ENCODE measurements at regions not wholly inside any gene's neighbourhood (a gene's known extent, or its start where the extent isn't known, plus 50 kb on each side); places are given as distances from the start of the nearest gene placed in this dataset.

DNA sequence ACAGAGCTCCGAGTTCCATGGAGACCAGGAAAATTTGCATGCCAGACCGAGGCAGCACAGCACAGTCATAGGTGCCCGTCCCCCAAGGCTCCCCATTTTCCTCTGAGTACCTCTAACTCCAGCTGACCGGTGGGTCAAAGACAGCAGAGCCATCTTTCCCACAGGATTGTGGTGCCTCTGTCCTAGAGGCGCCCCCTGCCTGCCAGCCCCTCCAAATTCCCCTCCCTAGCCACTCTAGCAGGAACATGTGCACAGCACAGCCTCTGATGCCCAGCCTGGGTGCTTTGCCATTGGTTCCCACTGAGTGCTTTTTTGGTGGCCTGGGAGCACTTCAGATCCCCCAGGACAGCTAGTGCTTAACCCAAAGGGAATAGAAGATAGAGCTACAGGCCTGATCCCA lies 368.5 kb upstream of the PABPC5 start:
- Histone ChIP-seq H2AFZ (ENCODE audit: low read depth, low read length) (no peak overlapping the region), H3K36me3 (ENCODE audit: control insufficient read depth in 2 of 2, extremely low read depth in 1 of 2, insufficient read depth in 2 of 2, low read length in 2 of 2) (no peaks in the 10 kb centered on the region), H3K9me3 (replicated peaks; ENCODE audit: control insufficient read depth, insufficient read depth, low read length) (no peaks in the 10 kb centered on the region), H3K4me1 (ENCODE audit: control insufficient read depth, extremely low read depth, insufficient read depth, low read length) (no peaks in the 10 kb centered on the region), H3K27me3 (ENCODE audit: control insufficient read depth in 2 of 2, insufficient read depth in 2 of 2, low read length in 2 of 2) (no peaks in the 10 kb centered on the region), H3K9me1 (replicated peaks; ENCODE audit: control insufficient read depth, extremely low read depth, insufficient read depth, low read length) (no peaks in the 10 kb centered on the region), H3K79me2 (ENCODE audit: control insufficient read depth, insufficient read depth, low read length) (no peaks in the 10 kb centered on the region), H3K9ac (replicated peaks; ENCODE audit: extremely low read depth, insufficient read depth, low read length) (no peak overlapping the region), H4K20me1 (replicated peaks; ENCODE audit: control insufficient read depth, extremely low read depth, insufficient read depth, low read length) (no peaks in the 10 kb centered on the region), H3K27ac (ENCODE audit: insufficient read depth, low read depth, low read length) (no peak overlapping the region), H3K4me2 (ENCODE audit: insufficient read depth, low read length) (no peak overlapping the region), H3K4me3 (replicated peaks in 1 of 3; ENCODE audit: insufficient read depth in 1 of 3, low read depth in 1 of 3, low read length in 3 of 3) (no peak overlapping the region)
- TF ChIP-seq POLR2AphosphoS5 (IDR thresholded peaks at IDR 0.05; ENCODE audit: insufficient read depth, low read depth, low read length) (no peak), MYC (IDR thresholded peaks at IDR 0.05; ENCODE audit: low read depth, low read length) (no peak), GATA2 (IDR thresholded peaks at IDR 0.05; ENCODE audit: insufficient read depth, insufficient read length, low read depth, low read length) (no peak), EZH2 (IDR thresholded peaks at IDR 0.05; ENCODE audit: borderline replicate concordance, low read depth, low read length, severe bottlenecking) (no peak), FOS (IDR thresholded peaks at IDR 0.05; ENCODE audit: borderline replicate concordance, insufficient read depth, low read length) (no peak), POLR2A (IDR thresholded peaks at IDR 0.05; ENCODE audit: low read depth, low read length) (no peak), JUN (IDR thresholded peaks at IDR 0.05; ENCODE audit: borderline replicate concordance, insufficient read depth, insufficient read length, low read depth) (no peak)
- TF ChIP-seq, protein P1, sequence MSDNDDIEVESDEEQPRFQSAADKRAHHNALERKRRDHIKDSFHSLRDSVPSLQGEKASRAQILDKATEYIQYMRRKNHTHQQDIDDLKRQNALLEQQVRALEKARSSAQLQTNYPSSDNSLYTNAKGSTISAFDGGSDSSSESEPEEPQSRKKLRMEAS (IDR thresholded peaks at IDR 0.05; ENCODE audit: insufficient read depth, insufficient read length): no peak
- TF ChIP-seq, protein P2, sequence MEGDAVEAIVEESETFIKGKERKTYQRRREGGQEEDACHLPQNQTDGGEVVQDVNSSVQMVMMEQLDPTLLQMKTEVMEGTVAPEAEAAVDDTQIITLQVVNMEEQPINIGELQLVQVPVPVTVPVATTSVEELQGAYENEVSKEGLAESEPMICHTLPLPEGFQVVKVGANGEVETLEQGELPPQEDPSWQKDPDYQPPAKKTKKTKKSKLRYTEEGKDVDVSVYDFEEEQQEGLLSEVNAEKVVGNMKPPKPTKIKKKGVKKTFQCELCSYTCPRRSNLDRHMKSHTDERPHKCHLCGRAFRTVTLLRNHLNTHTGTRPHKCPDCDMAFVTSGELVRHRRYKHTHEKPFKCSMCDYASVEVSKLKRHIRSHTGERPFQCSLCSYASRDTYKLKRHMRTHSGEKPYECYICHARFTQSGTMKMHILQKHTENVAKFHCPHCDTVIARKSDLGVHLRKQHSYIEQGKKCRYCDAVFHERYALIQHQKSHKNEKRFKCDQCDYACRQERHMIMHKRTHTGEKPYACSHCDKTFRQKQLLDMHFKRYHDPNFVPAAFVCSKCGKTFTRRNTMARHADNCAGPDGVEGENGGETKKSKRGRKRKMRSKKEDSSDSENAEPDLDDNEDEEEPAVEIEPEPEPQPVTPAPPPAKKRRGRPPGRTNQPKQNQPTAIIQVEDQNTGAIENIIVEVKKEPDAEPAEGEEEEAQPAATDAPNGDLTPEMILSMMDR (IDR thresholded peaks at IDR 0.05; ENCODE audit: extremely low read depth in 1 of 2, insufficient read depth in 1 of 2, low read depth in 1 of 2, low read length in 2 of 2): no peak
- POLR2A ChIA-PET: no interaction called here
- DNase-seq (ENCODE audit: low read depth, low spot score) (no peak), FAIRE-seq (no peak)
- dilution Hi-C loops (cut with MboI; ENCODE audit: extremely low pct_ligation_motif_present, low sequenced_read_pairs): no loop called here
- CTCF ChIA-PET: no interaction called here
- intact Hi-C loops (cut with micrococcal nuclease): no loop called here
- no TSS peak for BruUV-seq (replicated peaks)
